ENCODE measurements at regions not wholly inside any gene's neighbourhood (a gene's known extent, or its start where the extent isn't known, plus 50 kb on each side); places are given as distances from the start of the nearest gene placed in this dataset.

DNA sequence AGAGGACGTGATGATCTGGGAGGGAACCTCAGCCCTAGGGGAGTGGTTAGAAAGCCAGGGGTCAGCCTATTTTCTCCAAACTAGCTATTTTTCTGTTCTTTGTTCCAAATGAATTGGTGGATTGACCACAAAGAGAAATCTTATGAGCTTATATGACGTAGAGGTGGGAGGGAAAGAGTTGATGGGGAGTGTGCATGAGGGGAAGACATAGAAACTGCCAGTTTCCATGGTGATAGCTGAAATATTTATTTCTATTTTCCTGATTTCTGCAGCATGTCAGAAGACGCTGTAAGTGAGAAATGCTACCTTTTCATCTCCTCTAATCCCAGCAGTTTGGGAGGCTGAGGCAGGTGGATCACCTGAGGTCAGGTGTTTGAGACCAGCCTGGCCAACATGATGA, 51.4 kb upstream of the CISTR start:
- no peak for DNase-seq (ENCODE audit: low spot score)

DNA sequence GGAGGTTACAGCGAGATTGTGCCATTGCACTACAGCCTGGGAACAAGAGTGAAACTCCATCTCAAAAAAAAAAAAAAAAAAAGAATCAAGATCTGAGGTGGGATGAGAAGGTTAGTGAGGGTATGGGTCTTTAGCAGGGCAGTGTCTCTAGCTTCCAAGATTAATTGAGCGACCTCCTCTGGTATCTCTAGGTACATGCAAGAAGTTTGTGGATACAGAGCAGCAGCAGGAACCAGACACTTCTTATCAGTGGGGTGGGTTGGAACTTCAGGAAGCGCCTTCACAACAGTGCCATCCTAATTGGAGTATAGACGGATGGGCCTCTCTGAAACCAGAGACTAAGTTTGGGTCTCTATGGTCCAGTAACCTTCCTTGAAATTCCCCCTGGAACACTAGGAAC, 51.9 kb upstream of the CISTR start:
- no peak for DNase-seq (ENCODE audit: low spot score)
- no peak for FAIRE-seq

More for the DNA sequence above, 51.4 kb upstream of the CISTR start:
- FAIRE-seq: no peak

DNA sequence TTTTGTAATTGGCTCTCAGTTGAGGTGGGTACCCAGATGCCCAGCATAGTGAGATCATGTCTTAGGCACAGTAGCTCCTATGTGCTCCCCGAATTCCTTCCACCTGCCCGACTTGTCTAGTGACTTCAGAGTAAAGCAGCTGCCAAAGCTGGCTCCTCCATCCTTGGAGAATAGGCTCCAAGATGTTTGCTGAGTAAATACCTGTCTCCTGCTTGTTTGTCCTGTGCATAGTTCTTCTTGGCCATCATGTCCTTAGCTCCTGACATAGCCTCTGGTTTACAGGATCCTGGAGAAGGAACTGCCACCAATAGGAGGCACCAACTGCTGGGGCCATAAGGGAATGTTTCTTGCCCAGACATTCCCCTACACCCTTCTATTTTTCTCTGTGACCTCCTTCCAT, 52.6 kb upstream of the CISTR start:
- FAIRE-seq: no peak
- DNase-seq (ENCODE audit: low spot score): no peak

DNA sequence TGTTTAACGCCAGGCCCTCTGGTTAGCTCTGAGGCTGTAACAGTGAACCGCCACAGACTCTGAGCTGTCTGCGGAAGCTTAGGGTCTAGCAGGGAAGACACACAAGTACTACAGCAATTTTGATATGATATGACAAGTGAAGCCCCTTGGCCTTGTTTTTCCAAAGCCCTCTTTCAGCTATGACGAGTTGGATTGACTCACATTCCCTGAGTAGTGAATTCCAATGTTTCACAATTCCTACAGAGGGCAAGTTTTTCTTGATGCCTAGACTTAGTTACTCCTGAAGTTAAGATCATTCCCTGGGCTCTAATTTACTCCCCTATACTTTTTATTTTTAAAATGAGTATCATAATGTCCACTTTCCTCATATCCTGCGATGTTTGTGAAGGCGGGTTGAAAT, 53.3 kb upstream of the CISTR start:
- FAIRE-seq (no peak), DNase-seq (ENCODE audit: low spot score) (no peak)

DNA sequence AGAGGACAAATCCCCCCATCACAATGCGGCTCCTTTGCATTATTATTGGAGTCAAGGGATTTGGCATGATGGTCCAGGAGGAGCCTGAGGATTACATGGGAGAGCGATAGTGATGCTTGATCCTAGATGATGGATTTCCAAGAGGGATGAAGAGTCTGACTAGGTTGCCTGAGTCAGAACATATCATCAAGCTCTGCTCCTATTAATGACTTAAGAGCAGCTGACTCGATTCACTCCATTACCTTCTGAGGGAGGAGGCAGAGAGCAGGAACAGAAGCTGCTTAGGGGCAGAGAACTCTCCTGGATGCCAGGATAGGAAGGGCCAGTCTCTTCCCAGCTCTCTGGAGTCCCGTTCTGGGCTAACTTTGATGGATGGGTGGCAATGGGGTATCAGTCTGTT, 54.0 kb upstream of the CISTR start:
- DNase-seq (ENCODE audit: low spot score) (no peak), FAIRE-seq (no peak)

DNA sequence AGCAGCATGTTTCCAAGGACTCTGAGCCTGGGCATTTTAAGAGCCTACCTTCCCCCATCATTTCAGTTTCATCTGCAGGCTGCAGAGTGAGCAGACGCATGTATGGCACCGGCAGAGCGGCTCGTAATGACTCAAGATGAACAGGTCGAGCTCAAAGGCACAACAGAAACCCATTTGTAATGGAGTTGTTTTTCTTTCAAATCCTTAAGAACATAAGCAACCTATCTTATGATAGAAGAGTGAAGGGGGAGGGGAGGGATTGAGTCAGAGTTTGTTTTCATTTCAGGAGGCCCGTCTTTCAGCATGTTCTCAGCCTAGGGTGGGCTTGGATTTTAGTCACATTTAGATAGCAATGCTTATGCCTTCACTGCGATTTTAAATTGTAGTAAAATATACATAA, 54.9 kb upstream of the CISTR start:
- DNase-seq (ENCODE audit: low spot score): no peak
- no peak for FAIRE-seq

DNA sequence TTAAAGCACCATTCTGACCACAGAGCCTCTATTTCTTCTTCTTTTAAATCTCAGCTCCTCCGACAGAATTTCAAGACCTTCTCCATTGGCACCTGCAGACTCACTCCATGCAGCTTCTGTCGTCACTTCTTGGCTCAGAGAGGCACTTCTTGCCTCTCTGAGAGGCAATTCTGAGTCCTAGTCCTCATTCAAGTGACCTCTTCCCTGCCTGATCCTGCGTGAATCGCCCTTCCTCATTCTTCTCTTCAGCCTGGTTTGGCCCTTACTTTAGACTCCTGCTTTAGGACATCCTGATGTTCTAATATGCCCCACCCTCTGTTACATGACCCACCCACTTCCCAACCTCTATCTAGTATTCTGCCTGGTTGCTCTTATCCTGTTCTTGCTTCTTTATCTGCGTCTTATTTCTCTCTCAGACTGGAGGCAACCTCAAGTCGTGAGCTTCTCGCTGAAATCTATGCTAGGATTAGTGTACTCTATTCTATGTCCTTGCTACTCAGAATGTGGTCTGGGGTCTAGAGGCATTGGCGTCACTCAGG, 55.6 kb upstream of the CISTR start:
- no peak for DNase-seq (ENCODE audit: low spot score)
- FAIRE-seq: no peak

DNA sequence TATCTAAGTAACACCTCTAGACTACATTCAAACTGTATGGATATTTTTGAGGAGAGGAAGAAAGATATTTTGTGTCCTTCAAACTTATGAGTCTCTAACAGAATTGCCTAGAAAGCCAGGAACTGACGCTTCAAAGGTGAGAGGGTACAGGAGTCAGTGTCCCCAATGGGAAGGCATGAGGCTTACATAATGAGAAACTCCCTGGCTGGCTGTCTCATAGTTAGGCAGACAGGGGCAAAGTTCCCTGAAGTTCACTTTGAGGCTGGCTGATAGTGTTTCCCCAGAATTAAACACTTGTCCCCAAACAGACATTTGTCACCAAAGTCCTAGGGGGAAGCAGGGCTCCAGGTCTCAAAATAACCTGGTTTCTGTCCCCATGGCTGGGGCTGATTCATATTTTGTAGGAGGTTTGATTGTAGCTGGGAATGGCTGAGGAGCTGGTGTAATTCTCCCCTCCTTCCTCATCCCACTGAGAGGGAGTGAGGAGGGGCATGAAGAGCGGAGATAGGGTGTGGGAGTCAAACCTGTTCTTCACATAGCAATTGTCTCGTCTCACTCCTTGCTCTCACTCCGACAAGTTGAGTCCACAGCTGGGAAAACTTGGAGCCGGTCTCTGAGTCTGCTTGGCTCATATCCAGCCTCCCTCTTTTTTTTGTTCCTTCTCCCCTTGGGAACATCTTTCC, 56.4 kb upstream of the CISTR start:
- no peak for FAIRE-seq
- no peak for DNase-seq (ENCODE audit: low spot score)

DNA sequence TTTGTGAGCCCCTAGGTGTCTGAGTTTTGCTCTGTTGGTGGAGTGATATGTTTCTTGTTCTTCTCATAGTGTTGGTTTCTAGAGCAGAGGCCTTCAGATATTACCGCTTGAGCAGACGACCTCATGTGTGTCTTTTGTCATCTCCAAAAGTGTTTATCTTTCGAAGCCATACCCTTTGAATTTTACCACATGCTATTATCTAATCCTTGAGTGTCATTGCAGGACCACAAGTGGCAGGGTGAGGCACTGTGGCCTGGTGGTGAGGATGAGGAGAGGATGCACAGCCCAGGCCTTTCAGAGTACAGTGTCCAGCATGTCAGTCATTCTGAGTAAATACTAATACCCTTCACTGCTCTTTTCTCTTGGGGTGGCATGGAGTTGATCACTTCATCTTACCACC, 57.2 kb upstream of the CISTR start:
- FAIRE-seq: no peak
- no peak for DNase-seq (ENCODE audit: low spot score)

DNA sequence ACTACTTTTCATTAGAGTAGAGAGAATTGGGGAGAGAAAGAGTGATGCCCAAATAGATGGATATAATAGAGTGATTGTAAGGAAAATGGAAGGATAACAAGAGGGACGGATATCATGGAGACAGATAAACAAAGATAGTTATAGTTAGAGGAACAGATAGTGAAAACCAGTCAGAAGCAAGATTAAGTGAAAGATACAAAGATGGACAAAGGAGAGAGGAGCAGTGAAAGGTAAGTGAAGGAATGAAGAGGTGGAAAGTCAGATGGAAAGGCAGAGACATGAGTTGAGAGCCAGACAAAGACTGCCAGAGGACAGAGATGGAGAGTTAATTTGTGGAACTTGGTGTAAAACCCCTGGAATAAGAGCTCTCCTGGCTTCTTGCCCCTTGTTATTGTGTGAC, 59.2 kb upstream of the CISTR start:
- FAIRE-seq: no peak
- DNase-seq (ENCODE audit: low spot score): no peak

DNA sequence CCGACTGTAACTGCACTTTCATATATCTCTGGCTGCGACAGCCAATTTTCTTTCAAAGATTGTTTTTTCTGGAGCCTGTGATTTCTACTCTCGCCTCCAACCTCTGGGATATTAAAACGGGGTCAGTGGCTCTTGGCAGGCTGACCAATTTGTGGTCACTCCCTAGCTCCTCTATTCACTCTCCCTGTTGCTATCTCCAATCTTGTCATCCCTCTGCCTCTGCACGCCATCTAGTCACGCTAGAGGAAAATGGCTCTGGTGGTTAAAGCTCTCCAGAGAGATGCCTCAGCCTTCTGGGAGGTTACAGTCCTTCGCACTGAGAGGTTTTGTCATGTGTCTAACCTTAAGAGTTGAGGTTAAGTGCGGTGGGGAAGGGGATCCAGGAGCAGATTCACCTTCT, 59.8 kb upstream of the CISTR start:
- DNase-seq (ENCODE audit: low spot score) (no peak), FAIRE-seq (no peak)

DNA sequence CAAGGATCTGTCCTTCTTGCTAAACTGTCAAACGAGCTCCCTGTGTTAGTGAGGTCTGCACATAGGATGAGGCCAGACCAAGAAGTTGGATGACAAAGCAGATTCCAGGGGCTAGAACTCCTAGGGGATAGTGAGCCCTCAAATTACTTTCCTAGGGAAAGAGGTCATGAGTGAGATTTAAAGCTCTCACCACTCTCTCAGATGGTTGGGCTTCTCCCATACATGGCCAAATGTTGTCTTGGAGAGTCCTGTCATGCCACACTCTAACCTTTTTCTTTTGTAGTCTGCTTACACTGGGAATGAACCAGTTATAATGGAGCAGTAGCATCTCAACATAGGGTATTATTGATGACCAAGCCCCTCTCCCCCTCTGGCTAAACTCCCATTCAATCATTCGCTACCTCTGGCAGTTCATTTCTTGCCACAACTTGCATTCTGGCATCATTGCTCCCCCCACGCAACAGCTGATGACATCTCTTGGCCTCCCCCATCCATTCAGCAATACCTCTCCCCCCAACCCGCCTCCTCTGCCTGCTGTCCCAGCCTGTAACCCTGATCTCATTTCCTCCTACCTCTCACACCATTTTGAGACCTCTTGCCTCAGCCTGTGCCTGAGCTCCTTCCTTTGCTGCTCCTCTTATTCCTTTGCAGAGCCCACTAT, 64.7 kb upstream of the CISTR start:
- no peak for DNase-seq (ENCODE audit: low spot score)
- FAIRE-seq: no peak

DNA sequence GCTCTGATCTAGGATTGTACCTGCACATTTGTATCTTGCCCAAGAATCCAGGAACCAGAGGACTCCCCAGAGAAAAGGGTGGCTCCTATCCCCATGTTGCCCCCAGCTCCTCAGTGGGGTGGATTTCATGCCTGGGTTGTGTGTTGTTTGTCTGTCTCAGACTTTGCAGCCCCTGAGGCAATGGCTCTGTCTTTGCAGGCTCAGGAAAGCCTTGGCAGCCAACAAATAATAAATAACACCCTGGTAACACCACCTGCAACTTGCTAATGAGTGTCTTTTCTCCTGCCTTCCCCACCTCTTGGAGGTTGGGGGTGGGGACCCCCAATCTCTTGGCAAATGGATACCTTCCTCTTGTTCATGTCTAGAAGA, 65.2 kb upstream of the CISTR start:
- FAIRE-seq: no peak
- no peak for DNase-seq (ENCODE audit: low spot score)

DNA sequence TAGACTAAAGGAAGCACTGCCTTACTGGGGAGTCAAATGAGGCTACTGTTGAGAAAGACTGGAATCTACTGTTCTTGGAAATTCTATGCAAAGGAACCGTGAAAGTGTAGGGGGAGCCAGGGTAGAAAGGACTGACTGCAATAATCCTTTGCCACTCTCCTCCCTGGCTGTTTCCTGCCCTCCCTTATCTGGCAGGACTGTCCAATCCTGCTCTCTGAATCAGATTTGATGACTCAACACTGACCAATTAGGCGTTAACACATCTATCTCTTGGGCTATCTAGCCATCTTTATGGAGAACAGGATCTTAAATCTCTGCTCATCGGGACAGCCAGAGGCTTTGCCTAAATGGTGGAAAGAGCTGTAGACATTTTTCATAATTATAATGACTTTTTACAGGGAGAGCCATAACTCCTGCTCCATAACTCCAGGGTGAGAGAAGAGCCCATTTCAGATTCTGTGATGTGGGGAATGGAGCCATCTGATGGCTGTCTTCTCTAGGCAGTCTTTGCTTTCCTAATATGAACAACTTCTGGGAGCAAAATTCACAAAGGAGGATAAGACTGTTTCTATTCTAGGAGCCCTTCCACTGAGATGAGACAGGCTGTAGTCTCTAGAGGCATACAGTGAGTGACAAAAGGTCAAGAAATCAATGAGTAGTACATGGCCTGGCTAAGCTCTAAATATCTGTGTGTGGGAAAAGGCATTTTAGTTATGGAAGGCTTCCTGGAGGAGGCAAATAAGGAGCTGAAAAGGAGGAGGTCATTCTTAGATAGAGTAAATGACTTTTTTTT, 68.9 kb upstream of the CISTR start:
- FAIRE-seq: no peak
- peak; percentile 37 for DNase-seq (ENCODE audit: low spot score)

DNA sequence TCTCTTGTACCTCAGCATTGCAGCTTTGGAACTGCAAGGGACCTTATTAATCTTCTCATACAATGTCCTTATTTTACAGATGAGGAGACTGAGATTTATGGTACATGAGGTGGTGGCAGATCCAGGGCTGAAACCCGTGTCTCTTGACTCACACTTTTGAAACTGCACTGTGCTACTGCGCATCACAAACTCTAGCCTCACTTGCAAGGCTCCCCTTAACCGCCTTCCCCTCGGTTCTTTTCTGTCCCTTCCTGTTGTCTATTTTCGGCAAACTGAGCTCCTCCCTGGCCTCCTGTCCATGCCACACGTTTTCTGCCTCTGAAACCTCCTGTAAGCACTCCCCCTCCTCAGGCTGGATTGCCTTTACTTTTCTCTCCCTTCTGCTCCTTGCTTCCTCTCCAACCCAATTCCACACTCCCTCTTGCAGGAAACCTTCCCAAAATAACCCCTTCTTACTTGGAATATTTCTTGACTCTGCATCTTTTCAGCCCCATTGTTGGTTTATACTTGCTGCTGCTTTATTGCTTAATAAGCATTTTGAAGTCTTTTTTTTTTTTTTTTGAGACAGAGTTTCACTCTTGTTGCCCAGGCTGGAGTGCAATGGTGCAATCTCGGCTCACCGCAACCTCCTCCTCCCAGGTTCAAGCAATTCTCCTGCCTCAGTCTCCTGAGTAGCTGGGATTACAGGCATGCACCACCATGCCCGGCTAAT, 72.4 kb upstream of the CISTR start:
- DNase-seq (ENCODE audit: low spot score) (no peak), FAIRE-seq (no peak)

DNA sequence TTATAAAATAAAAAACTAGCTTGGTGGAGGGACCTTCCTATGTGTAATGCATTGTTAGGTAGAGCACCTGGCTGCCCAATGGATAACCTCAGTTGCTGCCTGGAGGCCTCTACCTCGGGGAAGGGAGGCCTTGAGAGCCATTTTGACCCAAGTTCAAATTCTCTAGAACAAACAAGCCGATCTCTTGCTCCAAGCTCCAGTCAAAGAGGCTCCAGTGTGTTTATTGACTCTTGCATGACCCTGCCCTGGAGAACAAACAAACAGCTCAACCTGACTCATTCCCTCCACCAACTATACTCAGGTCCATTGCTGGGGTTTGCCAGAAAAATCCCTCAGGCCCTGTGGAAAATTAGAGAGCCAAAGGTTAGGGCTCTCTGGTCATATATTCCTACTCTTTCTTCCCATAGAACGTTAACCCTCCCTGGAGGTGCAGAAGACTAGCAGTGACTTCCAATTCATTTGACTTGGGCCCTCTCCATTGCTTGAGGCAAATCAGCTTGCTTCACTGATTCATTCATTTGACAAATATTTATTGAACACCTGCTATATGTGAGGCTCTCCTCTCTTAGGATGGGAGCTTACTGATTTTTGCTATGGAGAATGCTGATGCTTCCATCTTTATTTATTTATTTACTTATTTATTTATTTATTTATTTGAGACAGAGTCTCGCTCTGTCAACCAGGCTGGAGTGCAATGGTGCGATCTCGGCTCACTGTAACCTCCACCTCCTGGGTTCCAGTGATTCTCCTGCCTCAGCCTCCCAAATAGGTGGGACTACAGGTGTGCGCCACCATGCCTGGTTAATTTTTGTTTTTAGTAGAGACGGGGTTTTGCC, 73.7 kb upstream of the CISTR start:
- FAIRE-seq: no peak
- DNase-seq (ENCODE audit: low spot score): peak; percentile 40

DNA sequence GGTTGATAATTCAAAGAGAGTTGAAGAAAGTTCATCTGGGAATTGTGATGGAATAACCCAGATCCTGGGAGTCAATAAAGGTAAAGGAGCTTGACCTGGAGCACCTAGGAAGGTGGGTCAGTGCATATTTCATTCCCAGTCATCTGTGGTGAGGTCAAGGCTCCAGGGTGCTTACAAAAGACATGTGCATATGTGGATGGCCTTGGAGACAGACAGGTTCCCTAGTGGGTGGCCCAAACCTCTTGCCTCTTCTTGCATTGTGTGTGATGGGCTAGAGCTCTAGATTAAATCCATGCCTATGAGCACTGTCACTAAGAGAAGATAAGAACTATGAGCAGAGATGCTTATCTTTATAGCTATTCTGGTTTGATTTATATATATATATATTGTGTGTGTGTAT, 75.5 kb upstream of the CISTR start:
- FAIRE-seq (no peak), DNase-seq (ENCODE audit: low spot score) (no peak)

DNA sequence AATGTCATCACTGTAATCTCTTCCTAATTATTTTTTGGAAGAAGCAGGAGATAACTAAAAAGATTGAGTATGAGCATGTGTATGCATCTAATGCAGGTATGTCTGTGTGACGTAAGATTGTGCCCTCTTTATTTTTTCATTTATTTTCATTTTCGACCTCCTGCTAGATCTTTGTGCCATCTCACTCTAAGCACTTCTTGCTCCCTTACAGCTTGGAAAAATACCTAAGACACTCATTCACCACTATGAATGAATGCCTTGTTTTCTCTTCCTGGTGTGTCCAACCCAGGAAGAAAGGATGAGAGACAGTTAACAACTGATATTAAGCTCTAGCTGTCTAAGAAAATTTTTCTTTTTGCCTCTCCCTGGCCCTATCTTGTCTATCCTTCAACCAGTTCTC, 76.8 kb upstream of the CISTR start:
- FAIRE-seq (no peak), DNase-seq (ENCODE audit: low spot score) (no peak)

DNA sequence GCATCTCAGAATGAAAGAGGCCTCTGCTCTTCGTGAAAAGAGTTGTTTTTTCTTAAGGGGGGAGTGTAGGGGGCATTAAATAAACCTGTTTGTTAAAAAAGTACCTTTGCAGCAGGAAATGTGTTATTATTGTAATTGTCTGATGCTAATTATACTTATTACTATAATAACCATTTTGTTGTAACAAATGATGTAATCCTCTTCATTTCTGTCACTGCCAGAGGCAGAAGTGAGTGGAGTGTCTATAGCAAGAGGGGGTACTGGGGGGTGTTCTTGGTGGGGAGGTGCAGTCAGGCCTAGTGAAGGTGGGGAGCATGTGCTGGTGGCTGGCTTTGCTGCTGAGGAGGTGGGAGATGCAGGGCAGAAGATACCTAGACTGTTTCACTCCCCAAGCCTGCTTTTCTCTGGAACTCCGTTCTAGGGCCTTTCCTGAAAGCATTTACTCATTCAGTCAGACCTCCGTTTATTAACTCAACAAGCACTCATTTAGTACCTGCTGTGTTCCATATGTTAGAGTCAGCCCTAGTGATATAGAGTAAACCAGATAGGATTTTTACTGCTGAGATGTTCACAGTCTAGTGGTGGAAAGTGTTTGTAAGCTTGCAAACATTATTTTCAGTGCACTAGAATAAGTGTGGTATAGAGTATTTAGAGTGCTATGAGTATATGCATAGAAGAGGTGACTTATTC, 77.5 kb upstream of the CISTR start:
- FAIRE-seq (no peak), DNase-seq (ENCODE audit: low spot score) (no peak)

DNA sequence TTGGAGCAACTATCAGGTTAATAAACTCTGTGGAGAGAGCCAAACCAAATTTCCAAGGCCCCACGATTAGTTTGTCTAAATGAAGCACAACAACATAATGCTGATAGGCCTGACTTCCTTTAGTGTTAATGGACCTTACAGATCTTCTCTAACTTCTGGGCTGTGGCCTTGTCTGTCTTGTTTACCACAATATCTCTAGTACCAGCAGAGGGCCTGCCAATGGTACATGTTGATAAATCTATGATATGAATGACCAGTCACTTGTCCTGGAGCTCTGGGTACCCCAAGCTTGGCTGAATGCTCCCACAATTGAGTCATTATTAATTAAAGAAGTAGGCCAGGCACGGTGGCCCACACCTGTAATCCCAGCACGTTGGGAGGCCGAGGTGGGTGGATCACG, 78.9 kb upstream of the CISTR start:
- FAIRE-seq (no peak), DNase-seq (ENCODE audit: low spot score) (no peak)

Data from urothelium cell line (cell line).